ENCODE measurements at regions not wholly inside any gene's neighbourhood (a gene's known extent, or its start where the extent isn't known, plus 50 kb on each side); places are given as distances from the start of the nearest gene placed in this dataset.

DNA sequence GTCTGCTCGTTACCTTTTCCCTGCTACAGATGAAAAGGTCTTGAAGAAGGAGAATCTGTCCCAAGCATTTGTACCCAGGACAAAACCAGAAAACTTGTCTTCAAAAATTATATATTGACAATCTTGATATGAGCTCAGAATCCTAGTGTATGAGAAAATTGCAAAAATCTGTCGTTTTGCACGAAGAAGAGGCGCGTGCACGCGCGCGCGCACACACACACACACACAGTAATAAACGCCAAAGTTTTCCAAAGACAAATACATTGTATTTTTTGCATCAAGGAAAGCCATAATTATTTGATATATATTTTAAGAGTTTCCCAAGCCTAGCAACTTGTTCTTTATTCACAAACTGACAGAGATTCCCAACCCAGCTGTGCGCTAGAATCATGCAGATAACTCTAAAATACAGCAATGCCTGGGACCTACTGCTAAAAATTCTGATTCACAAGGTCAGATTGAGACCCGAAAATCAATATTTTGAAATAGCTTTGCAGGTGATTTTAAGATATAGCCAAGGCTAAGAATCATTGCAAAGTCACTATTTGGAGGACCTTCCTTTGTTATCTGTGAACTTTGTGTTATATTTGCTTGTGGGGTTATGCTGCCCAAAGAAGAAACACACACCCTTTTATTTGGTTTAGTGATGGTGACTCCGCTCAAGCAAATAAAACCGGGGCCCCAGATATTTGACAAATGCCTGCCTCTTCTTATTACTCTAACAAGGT, 1287.7 kb upstream of the CDH6 start:
- ChIA-PET CTCF (interaction anchor here (0.7 kb wide), 2 partner anchors 200 to 1423 kb away, joined by 3 to 4 read pairs; no protein-coding TSS in a partner anchor), POLR2A (ENCODE audit: low non-redundant PET) (no interaction called here)
- DNase-seq (ENCODE audit: low spot score): no peak
- no peak overlapping the region for H3K27ac ChIP-seq
- TF ChIP-seq, protein P1, sequence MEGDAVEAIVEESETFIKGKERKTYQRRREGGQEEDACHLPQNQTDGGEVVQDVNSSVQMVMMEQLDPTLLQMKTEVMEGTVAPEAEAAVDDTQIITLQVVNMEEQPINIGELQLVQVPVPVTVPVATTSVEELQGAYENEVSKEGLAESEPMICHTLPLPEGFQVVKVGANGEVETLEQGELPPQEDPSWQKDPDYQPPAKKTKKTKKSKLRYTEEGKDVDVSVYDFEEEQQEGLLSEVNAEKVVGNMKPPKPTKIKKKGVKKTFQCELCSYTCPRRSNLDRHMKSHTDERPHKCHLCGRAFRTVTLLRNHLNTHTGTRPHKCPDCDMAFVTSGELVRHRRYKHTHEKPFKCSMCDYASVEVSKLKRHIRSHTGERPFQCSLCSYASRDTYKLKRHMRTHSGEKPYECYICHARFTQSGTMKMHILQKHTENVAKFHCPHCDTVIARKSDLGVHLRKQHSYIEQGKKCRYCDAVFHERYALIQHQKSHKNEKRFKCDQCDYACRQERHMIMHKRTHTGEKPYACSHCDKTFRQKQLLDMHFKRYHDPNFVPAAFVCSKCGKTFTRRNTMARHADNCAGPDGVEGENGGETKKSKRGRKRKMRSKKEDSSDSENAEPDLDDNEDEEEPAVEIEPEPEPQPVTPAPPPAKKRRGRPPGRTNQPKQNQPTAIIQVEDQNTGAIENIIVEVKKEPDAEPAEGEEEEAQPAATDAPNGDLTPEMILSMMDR (conservative IDR thresholded peaks at IDR 0.05; ENCODE audit: low read depth): no peak

GRCh38 chr5:29902859-29903258, 1290.6 kb upstream of the CDH6 start:
- POLR2A ChIA-PET (ENCODE audit: low non-redundant PET): no interaction called here
- no peak overlapping the region for H3K27ac ChIP-seq
- DNase-seq (ENCODE audit: low spot score): no peak
- TF ChIP-seq, protein P1 (conservative IDR thresholded peaks at IDR 0.05; ENCODE audit: low read depth): no peak
- CTCF ChIA-PET: no interaction called here

DNA sequence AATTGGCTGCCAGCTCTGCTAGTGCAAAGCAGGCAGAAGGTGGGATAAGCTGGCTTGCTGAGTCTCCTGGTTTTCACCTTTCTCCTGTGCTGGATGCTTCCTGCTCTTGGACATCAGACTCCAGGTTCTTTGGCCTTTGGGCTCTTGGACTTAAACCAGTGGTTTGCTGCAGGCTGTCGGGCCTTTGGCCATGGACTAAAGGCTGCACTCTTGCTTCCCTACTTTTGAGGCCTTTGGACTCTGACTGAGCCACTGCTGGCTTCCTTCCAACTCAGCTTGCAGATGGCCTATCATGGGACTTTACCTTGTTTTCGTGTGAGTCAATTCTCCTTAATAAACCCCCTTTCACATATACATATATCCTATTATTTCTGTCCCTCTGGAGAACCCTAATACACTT, 1293.9 kb upstream of the CDH6 start:
- ChIA-PET POLR2A (ENCODE audit: low non-redundant PET) (no interaction called here), CTCF (no interaction called here)
- TF ChIP-seq, protein P1 (conservative IDR thresholded peaks at IDR 0.05; ENCODE audit: low read depth): no peak
- DNase-seq (ENCODE audit: low spot score): no peak
- no peak overlapping the region for H3K27ac ChIP-seq

DNA sequence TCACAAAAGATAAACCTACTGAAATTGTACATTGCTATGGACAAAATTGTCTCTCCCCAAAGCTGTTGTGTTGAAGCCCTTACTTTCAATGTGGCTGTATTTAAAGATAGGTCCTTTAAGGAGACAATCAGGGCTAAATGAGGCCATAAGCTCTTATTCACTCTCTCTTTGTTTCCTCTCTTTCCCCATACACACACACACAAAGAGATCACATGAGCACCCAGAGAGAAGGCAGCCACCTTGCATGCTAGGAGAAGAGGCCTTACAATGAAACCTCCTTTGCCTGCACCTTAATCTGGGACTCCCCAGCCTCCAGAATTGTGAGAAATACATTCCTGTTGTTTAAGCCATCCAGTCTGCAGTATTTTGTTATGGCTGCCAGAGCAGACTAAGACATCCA, 1295.6 kb upstream of the CDH6 start:
- no peak overlapping the region for H3K27ac ChIP-seq
- ChIA-PET POLR2A (ENCODE audit: low non-redundant PET) (no interaction called here), CTCF (no interaction called here)
- TF ChIP-seq, protein P1 (conservative IDR thresholded peaks at IDR 0.05; ENCODE audit: low read depth): no peak
- no peak for DNase-seq (ENCODE audit: low spot score)

- TF ChIP-seq, protein P1 (conservative IDR thresholded peaks at IDR 0.05; ENCODE audit: low read depth): no peak
- ChIA-PET POLR2A (ENCODE audit: low non-redundant PET) (no interaction called here), CTCF (no interaction called here)
- no peak overlapping the region for H3K27ac ChIP-seq
- DNase-seq (ENCODE audit: low spot score): peak; percentile 19
Observed at GRCh38 chr5:29896646-29897045, 1296.8 kb upstream of the CDH6 start.

DNA sequence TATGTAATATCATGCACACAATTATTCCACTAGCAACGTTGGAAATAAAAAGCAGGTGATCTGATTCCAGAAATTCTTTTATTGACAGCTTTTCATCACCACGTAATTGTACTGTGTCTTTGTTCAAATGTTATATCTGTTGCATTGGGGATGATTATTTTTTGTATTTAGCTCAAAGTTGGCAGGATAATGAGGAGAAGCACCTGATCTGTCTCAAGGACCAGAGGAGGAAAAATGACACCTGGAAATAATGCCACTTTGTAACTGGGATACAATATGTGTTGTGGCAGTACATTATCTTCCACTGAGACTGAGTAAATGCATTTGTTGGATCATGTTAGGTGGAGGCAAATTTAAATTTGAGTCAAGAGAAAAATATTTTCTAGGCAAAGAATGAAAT, 1298.8 kb upstream of the CDH6 start:
- ChIA-PET CTCF (no interaction called here), POLR2A (ENCODE audit: low non-redundant PET) (no interaction called here)
- no peak overlapping the region for H3K27ac ChIP-seq
- no peak for DNase-seq (ENCODE audit: low spot score)
- TF ChIP-seq, protein P1 (conservative IDR thresholded peaks at IDR 0.05; ENCODE audit: low read depth): no peak
